NOMO-1 treated with dmso at 0.1 percent for 144 hours (cell line): ENCODE measurements at regions not wholly inside any gene's neighbourhood (a gene's known extent, or its start where the extent isn't known, plus 50 kb on each side); places are given as distances from the start of the nearest gene placed in this dataset.

Experiments used
- DNase-seq: peaks from one replicate; lab custom pipeline; 2025; ENCODE audit not compliant: unreplicated experiment; lab: John Stamatoyannopoulos, UW

DNA sequence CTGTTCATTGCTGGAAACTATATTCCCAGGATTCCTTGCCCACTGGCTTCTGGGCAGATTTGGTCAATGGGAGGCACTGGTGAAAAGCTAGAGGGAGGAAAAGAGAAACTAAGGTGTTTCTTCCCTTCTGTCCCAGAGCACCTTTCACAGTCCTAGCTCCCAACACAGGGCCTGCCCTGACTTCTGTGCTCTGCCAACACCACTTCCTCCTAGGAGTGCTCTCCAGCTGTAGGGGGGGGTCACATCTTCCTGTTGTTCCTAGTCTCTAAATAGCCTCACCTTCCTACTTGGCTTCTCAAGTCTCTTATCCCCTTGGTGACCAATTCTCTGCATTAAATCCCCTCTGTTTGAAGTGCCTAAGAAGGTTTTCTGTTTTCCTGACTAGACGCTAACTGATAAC lies 115.4 kb downstream of the ADRB2 start:
- no peak for DNase-seq

DNA sequence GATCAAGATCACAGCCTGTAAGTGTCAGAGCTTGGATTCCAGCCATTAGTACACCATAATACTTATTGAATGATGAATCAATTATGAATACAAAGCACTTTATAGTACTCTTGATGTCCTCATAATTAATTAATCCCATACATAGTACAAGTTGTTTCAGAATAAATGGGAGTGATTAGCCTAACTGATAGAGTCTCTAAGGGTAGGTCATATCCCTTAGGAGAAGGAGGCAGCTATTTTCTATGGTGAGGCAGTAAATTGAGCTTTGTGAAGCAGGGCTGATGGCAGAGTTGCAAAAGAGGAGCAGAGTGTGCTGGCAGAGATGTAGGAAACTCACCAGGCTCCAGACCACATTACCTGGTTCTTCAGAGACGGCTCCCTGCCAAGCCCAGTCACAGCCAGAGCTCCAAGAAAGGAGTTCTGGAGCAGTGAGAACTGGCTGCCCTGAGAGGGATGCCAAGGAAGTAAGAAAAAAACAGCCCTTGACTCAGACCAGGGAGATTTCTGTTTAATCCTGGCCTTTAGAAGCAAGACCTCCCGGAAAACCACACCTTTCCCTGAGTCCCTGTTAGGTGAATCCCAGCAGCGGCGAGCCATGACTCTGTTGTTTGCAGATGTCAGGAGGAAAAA lies 112.9 kb downstream of the SH3TC2 start:
- no peak for DNase-seq

DNA sequence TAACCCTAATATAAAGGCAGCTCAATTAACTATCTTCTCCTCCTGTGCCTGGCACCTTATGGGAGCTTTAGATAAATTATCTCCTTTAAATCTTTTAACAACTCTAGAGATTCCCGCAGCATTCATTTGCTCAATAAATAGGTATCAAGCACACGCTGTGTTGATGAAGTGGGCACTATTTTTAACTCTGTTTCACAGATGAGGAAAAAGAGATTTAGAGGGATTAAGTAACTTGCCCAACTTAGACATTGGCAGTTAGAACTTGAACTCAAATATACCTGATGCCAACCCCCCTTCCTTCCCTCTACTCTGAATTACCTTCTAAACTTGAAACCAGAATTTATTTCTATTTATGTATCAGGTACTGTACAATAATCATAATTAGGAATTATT lies 112.4 kb downstream of the SH3TC2 start:
- no peak for DNase-seq

DNA sequence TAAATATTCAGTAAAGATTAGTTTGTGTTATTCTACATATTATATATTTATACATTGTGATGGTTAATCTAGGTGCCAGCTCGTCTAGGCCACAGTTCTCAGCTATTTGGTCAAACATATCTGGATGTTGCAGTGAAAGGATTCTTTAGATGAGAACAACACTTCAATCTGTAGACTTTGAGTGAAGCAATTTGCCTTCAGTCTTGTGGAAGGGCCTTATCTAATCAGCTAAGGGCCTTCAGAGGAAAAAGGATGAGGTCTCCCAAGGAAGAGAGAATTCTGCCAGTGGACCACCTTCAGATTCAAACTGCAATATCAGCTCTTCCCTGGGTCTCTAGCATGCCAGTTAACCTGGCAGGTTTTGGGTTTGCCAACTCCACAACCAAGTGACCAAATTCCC lies 112.0 kb downstream of the SH3TC2 start:
- DNase-seq: no peak

DNA sequence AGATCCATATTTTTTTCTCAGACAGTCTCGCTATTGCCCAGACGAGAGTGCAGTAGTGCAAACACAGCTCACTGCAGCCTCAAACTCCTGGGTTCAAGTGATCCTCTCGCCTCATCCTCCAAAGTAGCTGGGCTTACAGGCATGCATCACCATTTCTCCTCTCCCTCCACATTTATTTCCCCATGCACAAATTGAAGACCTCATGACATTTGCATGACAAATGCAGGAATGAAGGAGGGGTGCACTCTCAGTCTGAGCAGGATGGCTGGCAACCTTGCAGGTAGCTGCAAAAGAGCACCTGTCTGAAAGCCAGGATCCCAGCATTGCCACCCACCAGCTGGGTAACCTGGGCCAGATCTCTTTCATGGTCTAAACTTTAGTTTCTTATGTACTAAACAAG lies 111.2 kb downstream of the SH3TC2 start:
- no peak for DNase-seq

DNA sequence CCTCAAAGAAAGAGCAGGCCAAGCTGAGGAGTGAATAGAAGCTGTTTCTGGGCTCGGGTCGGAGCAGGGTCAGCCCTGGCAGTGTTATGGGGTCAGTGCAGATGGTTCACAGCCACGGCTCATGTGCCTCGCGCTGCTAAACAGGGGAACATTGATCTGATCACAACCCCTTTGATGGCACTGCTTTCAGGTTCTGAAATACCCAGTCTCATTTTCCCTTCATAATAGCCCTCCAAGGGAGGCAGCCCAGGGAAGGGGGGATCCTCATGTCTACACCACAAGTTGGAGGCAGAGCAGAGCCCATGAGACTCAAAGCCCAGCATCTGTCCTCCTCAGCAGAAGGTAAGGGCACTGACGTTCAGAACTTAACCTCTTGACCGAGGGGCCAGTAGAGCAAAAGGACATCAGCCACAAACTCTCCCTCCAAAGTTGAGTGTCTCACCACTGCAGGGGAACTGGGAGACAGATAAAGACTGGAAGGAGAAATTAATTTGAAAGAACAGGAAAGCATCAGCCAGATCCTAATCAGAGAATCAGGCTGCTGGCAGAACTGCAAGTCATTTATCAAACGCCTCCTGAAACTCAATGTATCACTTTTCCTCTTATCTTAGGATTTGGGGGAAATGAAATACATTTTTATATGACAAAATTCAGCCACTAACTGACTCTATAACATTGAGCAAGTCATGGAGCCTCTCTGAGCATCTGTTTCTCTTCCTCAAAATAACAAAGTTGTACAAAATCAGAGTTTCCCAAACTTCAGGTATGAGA lies 110.6 kb downstream of the SH3TC2 start:
- no peak for DNase-seq

DNA sequence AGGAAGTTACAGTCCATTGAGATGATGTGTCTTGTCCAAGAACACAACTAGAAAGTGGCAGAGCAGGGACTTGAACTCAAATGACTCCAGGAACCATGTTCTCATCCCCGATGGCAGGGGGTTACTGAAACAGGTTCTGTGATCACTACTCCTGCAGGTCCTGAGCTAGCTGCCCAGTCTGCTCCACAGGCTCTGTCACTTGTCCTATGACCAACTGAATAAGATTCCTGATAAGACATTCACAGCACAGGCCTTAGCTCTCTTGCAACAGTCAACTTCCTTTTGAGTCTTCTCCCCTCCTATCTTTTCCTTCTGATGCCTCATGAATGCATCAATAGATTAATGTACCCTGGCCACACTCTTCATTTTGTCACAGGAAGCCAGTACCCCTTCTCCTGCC lies 109.2 kb downstream of the SH3TC2 start:
- no peak for DNase-seq
